Tibial nerve (tissue), 3 donors: ENCODE measurements at regions not wholly inside any gene's neighbourhood (a gene's known extent, or its start where the extent isn't known, plus 50 kb on each side); places are given as distances from the start of the nearest gene placed in this dataset.

Experiments used
- POLR2A ChIP-seq, 2 donors: fragments of 450-650 bp; IDR thresholded peaks; one replicate each; pipeline ENCODE4 v1.6.1; 2017; ENCODE audit warnings: antibody characterized with exemption in 2 of 2, mild to moderate bottlenecking in 2 of 2, moderate library complexity in 2 of 2
- TF ChIP-seq, protein P1 (sequence below), 5 experiments: fragments of 200-600 bp in 3 of 5; fragments of 450-650 bp in 2 of 5; sonication (generic) in 3 of 5; IDR thresholded peaks; one replicate each; pipeline ENCODE4 v1.5.1; 2016 to 2019; ENCODE audit warnings: antibody characterized with exemption in 5 of 5, mild to moderate bottlenecking in 3 of 5, moderate library complexity in 2 of 5

DNA sequence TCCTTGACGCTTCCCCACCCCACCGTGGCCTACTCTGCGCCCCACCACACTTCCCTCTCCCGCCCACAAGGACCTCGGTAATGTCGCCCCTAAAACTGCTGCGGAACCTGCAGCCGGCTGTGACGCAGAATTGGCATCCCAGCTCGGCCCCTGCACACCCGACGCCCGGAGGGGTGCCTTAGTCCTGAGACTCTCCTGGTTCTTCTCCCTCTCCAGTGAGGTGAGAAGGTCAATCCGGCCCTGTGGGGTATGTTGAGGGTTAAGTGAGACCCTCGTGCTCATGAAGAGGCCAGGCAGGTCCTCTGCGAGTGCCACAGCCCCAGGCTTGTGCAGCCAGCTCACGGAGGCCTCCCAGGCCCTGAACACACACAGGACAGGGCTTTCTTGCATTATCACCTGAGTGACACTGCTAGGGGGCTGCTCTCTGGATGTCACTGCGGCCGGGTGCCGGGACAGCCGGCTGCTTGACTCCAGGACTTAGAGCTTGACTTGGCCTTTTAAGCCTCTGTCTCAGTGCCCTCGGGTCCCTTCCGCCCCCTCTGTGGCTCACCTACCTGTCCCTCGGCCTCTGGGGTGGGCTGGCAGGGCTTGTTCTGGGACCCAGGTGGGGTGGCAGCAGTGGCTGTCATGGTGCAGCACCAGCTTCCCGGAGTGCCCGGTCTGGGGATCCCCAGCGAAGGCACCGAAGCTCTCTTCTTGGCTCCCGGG is 106.9 kb upstream of the C14orf180 start:
- TF ChIP-seq, protein P1, sequence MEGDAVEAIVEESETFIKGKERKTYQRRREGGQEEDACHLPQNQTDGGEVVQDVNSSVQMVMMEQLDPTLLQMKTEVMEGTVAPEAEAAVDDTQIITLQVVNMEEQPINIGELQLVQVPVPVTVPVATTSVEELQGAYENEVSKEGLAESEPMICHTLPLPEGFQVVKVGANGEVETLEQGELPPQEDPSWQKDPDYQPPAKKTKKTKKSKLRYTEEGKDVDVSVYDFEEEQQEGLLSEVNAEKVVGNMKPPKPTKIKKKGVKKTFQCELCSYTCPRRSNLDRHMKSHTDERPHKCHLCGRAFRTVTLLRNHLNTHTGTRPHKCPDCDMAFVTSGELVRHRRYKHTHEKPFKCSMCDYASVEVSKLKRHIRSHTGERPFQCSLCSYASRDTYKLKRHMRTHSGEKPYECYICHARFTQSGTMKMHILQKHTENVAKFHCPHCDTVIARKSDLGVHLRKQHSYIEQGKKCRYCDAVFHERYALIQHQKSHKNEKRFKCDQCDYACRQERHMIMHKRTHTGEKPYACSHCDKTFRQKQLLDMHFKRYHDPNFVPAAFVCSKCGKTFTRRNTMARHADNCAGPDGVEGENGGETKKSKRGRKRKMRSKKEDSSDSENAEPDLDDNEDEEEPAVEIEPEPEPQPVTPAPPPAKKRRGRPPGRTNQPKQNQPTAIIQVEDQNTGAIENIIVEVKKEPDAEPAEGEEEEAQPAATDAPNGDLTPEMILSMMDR (IDR thresholded peaks at IDR 0.05) = no peak
- no peak for TF ChIP-seq POLR2A (IDR thresholded peaks at IDR 0.05)
